DMS53 treated with DMSO at 0.1 percent for 48 hours (cell line): ENCODE measurements at regions not wholly inside any gene's neighbourhood (a gene's known extent, or its start where the extent isn't known, plus 50 kb on each side); places are given as distances from the start of the nearest gene placed in this dataset.
A peak's percentile ranks its signal among the peaks of the same experiment; 100 is the strongest.

Source experiments
- DNase-seq: peaks from one replicate; lab custom pipeline; 2025; ENCODE audit not compliant: unreplicated experiment; lab: John Stamatoyannopoulos, UW

GRCh38 chr1:55402142-55402541, 187.0 kb upstream of the USP24 start:
- no peak for DNase-seq

DNA sequence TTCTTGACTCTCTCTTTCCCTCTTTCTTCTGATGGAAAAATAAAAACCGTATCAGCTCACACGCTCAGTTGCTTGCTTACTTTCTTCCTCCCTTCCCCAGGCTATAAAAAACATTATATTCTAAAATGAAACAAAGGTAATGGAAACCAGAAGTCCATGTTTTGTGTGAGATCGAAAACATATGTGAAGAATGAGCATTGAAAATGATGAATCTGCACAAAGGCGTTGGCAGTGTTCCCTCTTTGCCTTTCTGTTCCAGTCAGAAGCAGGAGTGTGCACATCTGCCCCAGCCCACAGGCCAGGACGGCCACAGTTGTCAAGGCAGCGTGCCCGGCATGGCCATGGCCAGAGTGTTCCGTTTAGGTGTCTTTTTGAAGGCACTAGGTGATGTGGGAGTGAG, 185.3 kb upstream of the USP24 start:
- DNase-seq = no peak

DNA sequence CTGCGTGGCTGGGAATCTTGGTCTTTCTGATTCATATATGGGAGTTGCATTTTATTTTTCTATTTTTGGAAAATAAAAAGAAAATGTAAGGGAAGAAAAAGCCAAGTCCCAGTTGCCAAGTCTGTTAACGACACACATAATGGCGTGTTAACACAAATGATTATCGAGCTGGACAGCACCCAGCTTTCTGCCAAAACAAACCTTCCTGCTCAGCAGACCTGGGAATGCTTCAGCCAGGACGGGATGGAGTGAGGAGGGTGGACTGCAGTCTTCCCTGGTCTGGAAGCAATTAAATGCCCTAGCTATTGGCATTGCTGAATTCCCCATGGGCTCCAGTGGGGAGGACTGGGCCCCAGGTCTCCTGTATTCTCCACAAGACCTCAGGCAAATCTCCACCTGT, 184.2 kb upstream of the USP24 start:
- DNase-seq = no peak

GRCh38 chr1:55396381-55396891, 181.3 kb upstream of the USP24 start:
- no peak for DNase-seq

DNA sequence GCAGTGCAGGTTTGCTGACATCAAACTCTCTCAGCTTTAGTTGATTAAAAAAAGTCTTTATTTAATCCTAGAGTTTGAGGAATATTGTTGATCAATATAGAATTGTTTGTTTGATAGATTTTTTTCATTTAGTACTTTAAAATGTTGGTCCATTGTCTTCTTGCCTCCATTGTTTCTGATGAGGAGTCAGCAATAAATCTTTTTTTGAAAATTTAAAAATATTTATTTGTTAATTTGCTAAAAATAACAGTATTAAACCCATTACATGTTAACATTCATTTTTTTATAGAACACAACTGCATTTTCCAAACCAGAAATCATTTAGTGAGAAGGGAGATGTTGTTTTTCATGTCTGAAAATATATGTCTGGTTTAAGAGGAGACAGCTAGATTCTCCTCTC, 173.8 kb upstream of the USP24 start:
- DNase-seq = no peak

GRCh38 chr1:55387145-55387544, 172.0 kb upstream of the USP24 start:
- DNase-seq = no peak

DNA sequence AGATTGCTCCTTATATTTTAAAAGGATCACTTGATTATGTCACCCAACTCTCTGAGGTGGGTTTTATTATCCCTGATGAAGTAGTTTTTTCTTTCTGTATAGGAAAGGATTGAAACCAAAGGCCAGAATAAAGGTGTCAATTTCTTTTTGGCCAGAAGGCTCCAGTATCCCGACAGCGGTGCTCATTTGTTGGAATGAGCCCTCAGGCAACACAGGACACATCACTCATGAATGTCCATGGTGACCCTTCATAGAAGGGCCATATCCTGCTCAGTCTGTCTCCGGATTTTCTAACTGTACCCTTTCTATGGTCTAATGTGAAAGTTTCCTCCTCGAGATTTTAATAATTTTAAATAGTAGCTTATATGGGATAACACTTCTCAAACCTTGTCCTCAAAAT, 171.3 kb upstream of the USP24 start:
- DNase-seq = no peak

- no peak for DNase-seq
Measured at GRCh38 chr1:55385402-55386018, 170.3 kb upstream of the USP24 start.

- no peak for DNase-seq
Measured at GRCh38 chr1:55384637-55385036, 169.5 kb upstream of the USP24 start.

DNA sequence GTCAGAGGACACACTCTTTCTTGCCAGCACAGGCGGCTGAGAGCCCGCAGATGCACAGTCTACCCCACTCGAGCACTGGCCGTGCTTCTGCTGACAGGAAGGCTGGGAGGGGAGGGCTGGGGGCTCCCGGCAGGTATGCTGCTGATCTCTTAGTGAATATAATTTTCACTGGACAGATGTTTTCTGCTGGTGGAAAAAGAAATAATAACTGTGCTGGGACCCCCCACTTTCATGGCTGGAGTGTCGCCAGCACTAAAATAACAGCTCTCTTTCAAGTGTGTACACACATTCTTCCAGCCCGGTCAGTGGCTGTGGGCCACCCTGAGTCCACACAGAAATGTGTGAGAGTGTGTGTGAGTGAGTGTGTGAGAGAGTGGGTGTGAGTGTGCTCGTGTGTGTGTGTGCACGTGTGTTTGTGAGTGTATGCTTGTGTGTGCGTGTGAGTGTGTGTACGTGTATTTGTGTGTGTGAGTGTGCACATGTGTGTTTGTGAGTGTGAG, 167.7 kb upstream of the USP24 start:
- DNase-seq = no peak

DNA sequence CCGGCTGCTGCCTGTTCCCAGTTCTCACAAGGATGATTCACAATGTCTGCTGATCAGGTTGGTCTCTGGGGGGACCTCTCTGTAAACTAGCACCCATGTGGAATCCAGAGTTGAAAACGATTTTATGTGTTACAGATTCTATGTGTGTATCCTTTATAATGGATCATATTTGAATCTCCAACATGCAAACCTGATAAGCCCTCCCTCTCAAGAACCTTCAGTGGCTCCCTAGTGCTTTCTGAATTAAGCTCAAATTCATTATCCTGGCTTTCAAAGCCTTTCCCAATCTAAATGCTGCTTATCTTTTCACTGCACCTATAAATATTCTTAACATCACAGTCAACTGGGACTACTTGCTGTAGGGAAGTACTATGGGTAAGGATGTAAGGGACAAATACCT, 166.8 kb upstream of the USP24 start:
- no peak for DNase-seq

DNA sequence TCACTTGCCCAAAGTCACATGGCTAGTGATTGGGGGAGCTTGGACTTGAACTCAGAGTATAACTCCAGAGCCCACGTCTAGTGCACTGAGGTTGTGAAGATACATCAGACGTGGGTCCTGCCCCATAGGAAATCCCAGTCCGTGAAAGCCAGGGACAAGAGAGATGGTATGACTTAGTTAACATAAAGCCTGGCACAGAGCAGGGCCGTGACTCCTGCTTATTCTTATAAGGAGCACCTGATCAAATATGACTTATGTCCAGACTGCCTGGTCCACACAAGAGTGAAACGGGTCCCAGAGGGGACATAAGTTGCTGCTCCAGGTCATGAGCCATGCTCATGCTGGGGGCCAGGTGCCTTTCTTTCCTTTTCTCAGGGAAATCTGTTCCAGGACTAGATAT, 166.3 kb upstream of the USP24 start:
- DNase-seq = no peak

GRCh38 chr1:55380355-55380970, 165.3 kb upstream of the USP24 start:
- DNase-seq = no peak

DNA sequence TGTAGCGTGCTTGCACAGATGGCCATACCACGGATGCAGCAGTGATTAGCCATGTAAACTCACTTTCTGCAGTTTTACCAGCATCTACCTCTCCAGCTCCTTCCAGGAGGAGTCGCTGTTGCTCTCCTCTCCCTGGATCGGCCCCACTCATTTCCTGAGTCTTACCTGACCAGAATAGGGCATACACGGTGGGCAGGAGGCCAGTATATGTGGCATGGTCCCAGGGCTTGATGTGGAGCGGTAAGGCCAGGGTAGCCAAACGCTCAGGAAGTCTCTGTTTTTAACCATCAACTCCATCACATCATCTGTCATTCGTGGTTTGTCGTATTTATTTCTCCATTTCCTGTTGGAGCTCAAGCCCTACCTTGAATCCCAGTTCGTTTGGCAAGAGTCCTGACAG, 163.4 kb upstream of the USP24 start:
- peak; percentile 58 for DNase-seq

- DNase-seq = no peak
Measured at GRCh38 chr1:55376897-55377296, 161.7 kb upstream of the USP24 start.

GRCh38 chr1:55375617-55376258, 160.6 kb upstream of the USP24 start:
- peak; percentile 73 for DNase-seq

- DNase-seq = no peak
Measured at GRCh38 chr1:55374801-55375616, 159.8 kb upstream of the USP24 start.

GRCh38 chr1:55374216-55374615, 159.1 kb upstream of the USP24 start:
- DNase-seq = no peak

DNA sequence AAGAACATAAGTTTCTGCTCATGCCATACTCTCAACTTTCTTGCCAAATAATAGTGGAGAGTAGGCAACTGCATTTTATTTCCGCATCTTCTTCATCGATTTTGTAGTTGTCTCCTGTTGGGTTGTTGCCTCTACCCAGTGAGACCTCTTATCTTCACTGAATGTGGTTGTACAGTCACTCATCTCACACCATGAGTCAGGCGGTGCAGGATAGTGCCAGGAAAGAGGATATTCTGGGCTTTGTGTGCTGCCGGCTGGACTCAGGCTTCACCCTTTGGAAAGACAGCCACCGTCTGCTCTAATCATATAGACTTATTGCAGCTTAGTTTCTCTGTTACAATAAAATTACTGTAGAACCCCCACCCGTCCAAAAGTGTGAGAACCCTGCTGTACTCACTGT, 154.3 kb upstream of the USP24 start:
- DNase-seq = no peak

DNA sequence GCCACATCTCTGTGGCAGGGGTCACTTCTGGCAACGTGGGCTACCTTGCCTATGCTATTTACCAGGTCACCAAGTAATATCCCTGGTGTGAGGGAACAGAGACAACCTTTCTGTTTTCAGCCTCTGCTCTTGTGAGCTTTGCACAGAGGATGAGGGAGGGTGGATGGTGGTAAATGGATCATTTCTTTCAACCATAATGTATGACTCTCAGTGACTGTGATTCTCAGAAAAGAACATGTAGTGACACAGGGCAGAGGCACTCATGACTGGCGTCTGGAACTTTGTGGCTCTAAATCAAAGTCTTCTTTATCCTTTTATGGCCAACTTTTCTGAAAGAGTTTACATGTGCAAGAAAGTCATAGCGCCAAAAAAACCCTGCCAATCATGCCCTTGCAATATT, 153.5 kb upstream of the USP24 start:
- DNase-seq = no peak

DNA sequence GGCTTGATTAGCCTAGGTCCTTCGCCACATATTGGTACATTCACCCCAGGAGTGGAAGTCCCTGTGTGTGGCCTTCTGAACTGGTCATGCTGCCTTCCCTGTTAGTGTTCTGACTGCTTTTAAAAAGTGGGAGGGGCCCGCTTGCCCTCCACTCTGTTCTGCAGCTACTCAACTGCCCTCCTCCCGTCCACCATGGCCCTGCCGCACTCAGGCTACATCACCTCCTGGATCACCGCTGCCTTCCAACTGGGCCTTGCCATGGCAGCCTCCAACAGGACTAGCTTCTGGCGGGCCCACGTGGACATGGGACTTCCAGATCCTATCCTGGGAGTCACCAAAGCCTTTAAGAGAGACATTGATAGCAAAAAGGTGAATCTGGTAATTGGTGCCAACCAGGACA, 152.1 kb upstream of the USP24 start:
- DNase-seq = no peak

- no peak for DNase-seq
Measured at GRCh38 chr1:55364216-55364615, 149.1 kb upstream of the USP24 start.
